HUES64 (cell line): ENCODE measurements at regions not wholly inside any gene's neighbourhood (a gene's known extent, or its start where the extent isn't known, plus 50 kb on each side); places are given as distances from the start of the nearest gene placed in this dataset.
"Not testable (repeated sequence)": the region's sequence is repeated elsewhere in the genome, so short reads cannot be mapped to it uniquely, and the experiment has no call there.

Experiments
- H3K27ac ChIP-seq: 2 replicates; pipeline ENCODE4 v1.7.0; 2013; ENCODE audit warnings: low read depth, low read length, inconsistent platforms
- H3K27me3 ChIP-seq: 2 replicates; pipeline ENCODE4 v1.6.1; 2013; ENCODE audit warnings: mild to moderate bottlenecking, low read length; ENCODE audit not compliant: insufficient read depth
- H3K36me3 ChIP-seq: 2 replicates; pipeline ENCODE4 v1.6.1; 2013; ENCODE audit warnings: mild to moderate bottlenecking, low read length; ENCODE audit not compliant: insufficient read depth
- H3K4me1 ChIP-seq: 2 replicates; pipeline ENCODE4 v1.6.1; 2013; ENCODE audit warnings: mild to moderate bottlenecking, low read length, moderate library complexity; ENCODE audit not compliant: insufficient read depth
- H3K4me3 ChIP-seq: 2 replicates; pipeline ENCODE4 v1.5.1; 2013; ENCODE audit warnings: mild to moderate bottlenecking, low read length, moderate library complexity
- H3K9ac ChIP-seq: 2 replicates; pipeline ENCODE4 v1.6.1; 2013; ENCODE audit warnings: mild to moderate bottlenecking, low read depth, low read length
- H3K9me3 ChIP-seq: 2 replicates; pipeline ENCODE4 v1.6.1; 2013; ENCODE audit warnings: low read depth, low read length; ENCODE audit not compliant: insufficient read depth
- WGBS: fragments of 150-250, 120-280 bp; methylation state at CpG from one replicate; pipeline ENCODE4 v1.1.7; 2013; ENCODE audit warnings: missing lambda C conversion rate; 5-methylcytosine and 5-hydroxymethylcytosine counted together

DNA sequence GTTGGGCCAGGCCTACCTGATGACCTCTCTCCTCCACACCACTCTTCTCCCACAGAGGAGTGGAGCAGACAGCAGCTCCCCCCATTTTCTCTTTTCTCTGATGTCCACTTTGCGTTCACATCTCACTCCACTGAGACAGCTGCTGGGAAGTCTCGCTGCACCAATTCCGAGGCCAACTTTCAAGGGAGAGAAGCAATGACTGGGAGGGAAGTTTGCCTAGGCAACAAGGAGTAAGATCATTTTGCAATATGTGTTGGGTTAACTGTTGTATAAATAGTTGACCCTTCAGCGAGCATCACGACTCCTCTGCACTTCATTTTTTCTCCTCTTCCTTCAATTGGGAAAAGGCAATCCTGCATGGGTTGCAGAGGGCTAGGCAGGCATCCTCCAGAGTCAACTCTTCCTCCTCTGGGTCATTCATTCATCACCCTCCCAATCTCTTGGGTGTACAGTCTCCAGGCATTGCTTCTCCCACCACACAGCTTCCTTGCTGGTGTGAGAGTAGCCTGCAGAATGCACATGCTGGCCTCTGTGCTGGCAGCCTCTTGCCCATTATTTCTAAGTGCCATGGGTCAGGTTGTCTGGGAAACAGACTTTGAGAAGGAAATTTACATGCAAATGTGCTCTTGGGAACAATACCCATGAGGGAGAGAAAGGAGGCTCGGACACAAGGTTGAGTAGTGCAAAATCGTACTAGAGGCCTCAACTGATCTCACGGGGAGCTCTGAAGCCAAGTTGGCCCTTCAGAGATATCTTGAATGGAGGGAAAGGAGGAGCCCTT, 75.8 kb upstream of the BCAR3 start:
- H3K27me3 ChIP-seq, result no peaks in the 10 kb centered on the region
- H3K9me3 ChIP-seq, result no peaks in the 10 kb centered on the region
- no peaks in the 10 kb centered on the region for H3K4me1 ChIP-seq
- no peak overlapping the region for H3K27ac ChIP-seq
- WGBS, result 92% methylated on average over 8 of the region's 8 CpGs
- no peak overlapping the region for H3K4me3 ChIP-seq
- H3K36me3 ChIP-seq, result no peaks in the 10 kb centered on the region
- H3K9ac ChIP-seq, result no peak overlapping the region

DNA sequence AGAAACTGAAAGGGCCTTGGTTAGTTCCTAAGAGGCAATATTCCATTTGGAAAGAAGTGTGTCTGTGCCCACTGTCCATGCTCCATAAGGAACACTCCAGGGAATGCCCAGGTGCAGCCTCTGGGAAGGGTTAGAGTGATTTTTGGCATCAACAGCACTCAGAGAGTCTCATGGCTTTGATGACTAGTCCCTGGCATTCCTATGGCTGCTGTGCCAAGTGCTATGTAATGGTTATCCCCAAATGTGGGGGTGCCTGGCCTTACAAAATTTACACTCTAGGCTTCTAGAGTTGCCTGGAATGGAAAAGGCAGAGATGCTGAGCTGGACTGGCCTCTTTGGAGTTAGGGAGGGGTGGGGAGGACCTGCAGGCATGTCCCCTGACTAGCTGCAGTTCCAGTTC, 75.0 kb upstream of the BCAR3 start:
- Histone ChIP-seq H3K4me1 (no peaks in the 10 kb centered on the region), H3K9me3 (no peaks in the 10 kb centered on the region), H3K9ac (no peak overlapping the region), H3K27me3 (no peaks in the 10 kb centered on the region), H3K4me3 (no peak overlapping the region), H3K27ac (no peak overlapping the region), H3K36me3 (no peaks in the 10 kb centered on the region)

DNA sequence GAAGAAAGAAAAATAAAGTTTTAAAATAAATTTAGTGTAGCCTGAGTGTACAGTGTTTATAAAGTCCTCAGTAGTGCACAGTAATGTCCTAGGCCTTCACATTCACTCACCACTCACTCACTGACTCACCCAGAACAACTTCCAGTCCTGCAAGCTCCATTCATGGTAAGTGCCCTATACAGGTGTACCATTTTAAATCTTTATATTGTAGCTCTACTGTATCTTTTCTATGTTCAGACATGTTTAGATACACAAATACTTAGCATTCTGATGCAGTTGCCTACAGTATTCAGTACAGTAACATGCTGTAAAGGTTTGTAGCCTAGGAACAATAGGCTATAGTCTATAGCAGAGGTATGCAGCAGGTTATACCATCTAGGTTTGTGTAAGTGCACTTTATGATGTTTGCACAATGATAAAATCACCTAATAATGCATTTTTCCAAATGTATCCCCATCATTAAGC, 73.6 kb upstream of the BCAR3 start:
- H3K27ac ChIP-seq, H3K9me3 ChIP-seq, H3K9ac ChIP-seq, H3K27me3 ChIP-seq, H3K4me3 ChIP-seq, H3K36me3 ChIP-seq, H3K4me1 ChIP-seq: not testable (repeated sequence)

DNA sequence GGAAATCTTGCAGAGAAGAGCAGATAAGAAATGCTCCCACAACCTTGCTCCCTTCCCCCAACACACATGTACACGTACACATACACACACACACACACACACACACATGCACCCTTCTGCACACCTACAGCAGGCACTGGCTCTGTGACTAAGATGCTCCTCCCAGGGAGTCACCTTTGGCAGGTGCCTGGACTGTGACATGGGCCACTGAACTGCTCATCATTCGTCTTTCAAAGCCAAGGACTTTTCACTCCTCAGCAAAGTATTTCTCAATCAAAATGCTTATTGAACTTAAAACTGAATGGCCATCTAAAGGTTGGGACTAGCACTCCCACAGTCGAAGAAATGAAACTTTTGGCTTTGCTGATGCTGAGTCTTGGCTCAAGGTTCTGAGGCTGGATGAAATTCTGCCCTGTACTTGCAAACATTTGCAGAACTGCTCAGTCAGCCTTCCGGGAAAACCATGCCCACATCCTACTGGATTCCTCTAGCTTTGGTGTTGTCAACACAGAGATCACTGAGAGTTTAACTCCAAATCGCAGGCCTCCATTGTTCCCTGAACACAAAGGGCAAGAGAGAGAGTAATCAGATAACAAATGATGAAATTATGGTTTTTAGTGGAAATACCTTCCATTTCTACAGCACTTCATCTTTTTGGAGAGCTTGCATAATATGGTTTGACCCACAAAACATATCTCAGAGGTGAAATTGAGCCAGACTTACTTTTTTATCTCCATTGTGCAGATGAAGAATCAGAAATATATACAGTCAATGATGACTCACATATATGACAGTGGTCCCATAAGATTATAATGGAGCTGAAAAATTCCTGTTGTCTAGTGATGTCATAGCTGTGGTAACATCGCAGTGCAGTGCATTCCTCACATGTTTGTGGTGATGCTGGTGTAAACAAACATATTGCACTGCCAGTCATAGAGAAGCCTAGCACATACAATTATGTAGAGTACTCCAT, 72.4 kb upstream of the BCAR3 start:
- H3K4me3 ChIP-seq, result no peak overlapping the region
- H3K9ac ChIP-seq, result no peak overlapping the region
- H3K4me1 ChIP-seq, result no peaks in the 10 kb centered on the region
- no peaks in the 10 kb centered on the region for H3K36me3 ChIP-seq
- H3K27me3 ChIP-seq, result no peaks in the 10 kb centered on the region
- WGBS, result 78% methylated on average over 6 of the region's 6 CpGs
- H3K27ac ChIP-seq, result no peak overlapping the region
- no peaks in the 10 kb centered on the region for H3K9me3 ChIP-seq

DNA sequence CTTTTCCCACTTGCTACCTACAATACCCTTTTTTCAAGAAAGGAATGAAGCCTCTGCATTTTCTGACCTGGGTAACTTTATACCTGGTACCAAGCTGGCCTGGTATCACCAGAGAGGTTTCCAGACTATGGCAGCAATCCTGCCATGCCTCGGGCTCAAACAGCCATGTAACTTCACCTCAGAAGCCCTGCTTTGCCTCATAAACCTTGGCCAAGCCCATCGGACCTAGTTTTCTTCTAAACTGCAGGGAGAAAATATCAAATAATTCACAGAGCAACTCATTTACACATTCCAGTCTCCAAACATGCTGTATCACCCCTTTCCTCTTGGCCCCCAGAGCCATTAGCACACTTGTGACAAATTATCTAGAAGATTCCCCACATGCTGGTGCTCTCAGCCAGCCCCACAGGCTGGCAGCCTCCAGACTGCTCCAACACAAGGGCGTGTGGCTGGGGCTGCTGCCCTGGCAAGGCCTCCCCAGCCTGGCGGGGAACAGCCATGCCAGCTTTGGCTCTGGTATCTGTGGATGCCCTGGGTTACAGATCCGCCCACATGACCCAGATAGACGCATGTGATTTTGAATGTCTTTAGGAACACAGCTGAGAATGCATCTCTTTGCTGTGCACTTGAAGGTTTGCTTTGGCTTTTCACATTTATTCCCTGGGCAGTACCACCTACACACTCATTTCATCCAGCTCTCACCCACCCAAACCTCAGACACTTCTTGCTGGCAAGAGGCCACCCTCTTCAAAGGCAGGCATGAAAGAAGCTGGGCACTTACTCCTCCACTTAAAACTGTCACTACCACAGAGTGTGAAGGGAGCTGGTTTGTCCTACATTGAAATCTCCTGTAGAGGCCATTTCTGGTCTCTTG, 70.0 kb upstream of the BCAR3 start:
- WGBS, result 90% methylated on average over 6 of the region's 6 CpGs

DNA sequence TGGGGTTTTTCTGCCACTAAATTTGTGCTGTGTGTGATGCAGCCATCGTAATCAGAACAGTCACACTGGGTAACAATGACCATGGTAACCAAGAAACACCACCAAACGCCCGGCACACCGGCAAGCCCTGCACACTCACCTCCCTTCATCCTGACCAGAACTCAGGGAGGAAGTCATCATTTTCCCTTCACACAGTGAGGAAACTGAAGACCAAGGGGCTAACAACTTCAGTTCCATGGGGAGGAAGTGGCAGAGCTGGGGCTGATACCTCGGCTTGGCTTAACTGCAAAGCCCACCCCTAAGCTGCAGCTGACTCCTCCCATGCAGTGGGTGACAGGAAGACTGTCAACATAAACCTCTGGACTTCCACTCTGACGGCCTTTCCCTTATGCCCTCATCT, 69.3 kb upstream of the BCAR3 start:
- H3K27ac ChIP-seq, result no peak overlapping the region
- no peak overlapping the region for H3K4me3 ChIP-seq
- no peaks in the 10 kb centered on the region for H3K36me3 ChIP-seq
- WGBS, result 88% methylated on average over 6 of the region's 6 CpGs
- 0 out of 2 replicates have a peak, but pooled peaks cover 8% of the 10 kb centered on the region for H3K9me3 ChIP-seq
- no peak overlapping the region for H3K9ac ChIP-seq
- H3K27me3 ChIP-seq, result no peaks in the 10 kb centered on the region
- H3K4me1 ChIP-seq, result no peaks in the 10 kb centered on the region

More for the DNA sequence above, 70.0 kb upstream of the BCAR3 start:
- Histone ChIP-seq H3K4me3 (no peak overlapping the region), H3K36me3 (no peaks in the 10 kb centered on the region), H3K9ac (no peak overlapping the region), H3K27me3 (no peaks in the 10 kb centered on the region), H3K9me3 (0 out of 2 replicates have a peak, but pooled peaks cover 8% of the 10 kb centered on the region), H3K4me1 (no peaks in the 10 kb centered on the region), H3K27ac (no peak overlapping the region)

DNA sequence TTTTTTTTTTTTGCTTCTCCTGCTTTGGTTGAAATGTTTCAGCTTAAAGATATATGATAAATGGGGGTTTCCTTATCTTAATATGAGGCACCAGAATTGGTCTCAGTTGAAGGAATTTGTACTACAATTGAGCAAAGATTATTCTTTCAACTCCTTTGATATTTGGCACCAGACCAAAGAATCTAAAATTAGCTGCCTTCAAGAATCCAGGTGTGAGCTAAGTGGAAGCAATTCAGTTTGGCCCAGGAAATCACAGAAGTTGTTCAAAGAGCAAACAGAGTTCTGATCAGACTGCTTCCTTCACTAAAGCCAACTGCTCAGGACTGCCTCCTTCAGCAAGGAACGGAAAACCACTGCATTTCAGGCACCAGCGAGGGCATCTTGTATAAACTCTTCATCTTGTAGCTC, 68.3 kb upstream of the BCAR3 start:
- no peak overlapping the region for H3K9ac ChIP-seq
- H3K4me1 ChIP-seq, result no peaks in the 10 kb centered on the region
- H3K27ac ChIP-seq, result no peak overlapping the region
- H3K4me3 ChIP-seq, result no peak overlapping the region
- H3K27me3 ChIP-seq, result no peaks in the 10 kb centered on the region
- no peaks in the 10 kb centered on the region for H3K36me3 ChIP-seq
- H3K9me3 ChIP-seq, result 0 out of 2 replicates have a peak, but pooled peaks cover 8% of the 10 kb centered on the region
- 35% methylated on average over 2 of the region's 2 CpGs for WGBS

DNA sequence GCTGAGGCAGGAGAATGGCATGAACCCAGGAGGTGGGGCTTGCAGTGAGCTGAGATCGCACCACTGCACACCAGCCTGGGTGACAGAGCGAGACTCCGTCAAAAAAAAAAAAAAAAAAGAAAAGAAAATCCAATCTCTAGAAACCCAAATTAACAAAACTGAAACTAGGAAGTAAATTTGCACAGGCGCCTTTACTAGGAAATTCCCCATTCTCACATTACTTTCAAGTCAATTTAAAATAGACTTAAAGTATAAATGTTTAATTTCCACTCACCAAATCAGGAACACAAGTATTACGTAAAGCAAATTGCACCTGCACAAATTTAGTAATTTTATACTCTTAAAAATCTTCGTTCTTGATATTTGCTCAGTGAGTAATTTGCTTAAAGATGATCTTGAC, 67.8 kb upstream of the BCAR3 start:
- Histone ChIP-seq H3K9me3 (0 out of 2 replicates have a peak, but pooled peaks cover 8% of the 10 kb centered on the region), H3K4me3 (no peak overlapping the region), H3K27ac (no peak overlapping the region), H3K4me1 (no peaks in the 10 kb centered on the region), H3K27me3 (no peaks in the 10 kb centered on the region), H3K9ac (no peak overlapping the region), H3K36me3 (no peaks in the 10 kb centered on the region)
- WGBS, result 98% methylated on average over 3 of the region's 6 CpGs

DNA sequence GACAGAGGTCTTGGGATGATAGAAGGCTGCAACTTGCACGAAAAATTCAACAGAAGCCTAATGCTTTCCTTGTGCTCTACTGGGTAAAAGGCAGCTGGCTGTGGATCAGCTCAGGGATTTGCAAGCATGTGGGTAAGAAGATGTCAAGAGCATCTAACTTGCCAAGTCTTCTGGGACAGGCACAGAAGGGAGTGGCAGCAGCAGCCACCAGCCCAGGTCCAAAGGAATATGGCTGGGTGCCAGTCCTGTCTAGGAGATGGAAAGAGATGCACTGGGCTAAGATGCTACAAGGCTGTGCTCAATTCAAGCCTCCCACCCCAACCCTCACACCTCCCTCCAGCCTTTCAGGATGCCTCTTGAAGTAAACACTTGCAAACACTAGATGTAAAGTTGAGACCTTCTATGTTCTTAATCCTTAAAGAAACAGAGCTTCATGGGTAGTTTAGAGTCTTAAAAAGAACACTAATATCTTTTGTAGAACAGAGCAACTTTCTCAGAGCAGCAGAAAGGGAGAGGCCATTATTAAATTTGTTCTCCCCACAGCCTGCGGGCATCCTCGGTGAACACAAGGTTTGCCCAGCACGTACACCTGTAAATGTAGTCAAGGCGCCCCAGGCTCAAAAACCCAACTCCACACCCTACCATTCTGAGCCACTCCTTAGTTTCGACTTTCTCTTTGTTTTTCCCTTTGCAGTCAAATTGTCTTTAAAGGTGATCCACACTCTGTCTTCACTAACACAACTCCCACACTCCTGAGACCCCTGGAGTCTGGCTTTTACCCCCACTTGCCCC, 64.6 kb upstream of the BCAR3 start:
- Histone ChIP-seq H3K27ac (no peak overlapping the region), H3K36me3 (no peaks in the 10 kb centered on the region), H3K4me1 (no peaks in the 10 kb centered on the region), H3K9me3 (0 out of 2 replicates have a peak, but pooled peaks cover 8% of the 10 kb centered on the region), H3K4me3 (no peak overlapping the region), H3K27me3 (no peaks in the 10 kb centered on the region), H3K9ac (no peak overlapping the region)
- WGBS, result 76% methylated on average over 6 of the region's 6 CpGs

DNA sequence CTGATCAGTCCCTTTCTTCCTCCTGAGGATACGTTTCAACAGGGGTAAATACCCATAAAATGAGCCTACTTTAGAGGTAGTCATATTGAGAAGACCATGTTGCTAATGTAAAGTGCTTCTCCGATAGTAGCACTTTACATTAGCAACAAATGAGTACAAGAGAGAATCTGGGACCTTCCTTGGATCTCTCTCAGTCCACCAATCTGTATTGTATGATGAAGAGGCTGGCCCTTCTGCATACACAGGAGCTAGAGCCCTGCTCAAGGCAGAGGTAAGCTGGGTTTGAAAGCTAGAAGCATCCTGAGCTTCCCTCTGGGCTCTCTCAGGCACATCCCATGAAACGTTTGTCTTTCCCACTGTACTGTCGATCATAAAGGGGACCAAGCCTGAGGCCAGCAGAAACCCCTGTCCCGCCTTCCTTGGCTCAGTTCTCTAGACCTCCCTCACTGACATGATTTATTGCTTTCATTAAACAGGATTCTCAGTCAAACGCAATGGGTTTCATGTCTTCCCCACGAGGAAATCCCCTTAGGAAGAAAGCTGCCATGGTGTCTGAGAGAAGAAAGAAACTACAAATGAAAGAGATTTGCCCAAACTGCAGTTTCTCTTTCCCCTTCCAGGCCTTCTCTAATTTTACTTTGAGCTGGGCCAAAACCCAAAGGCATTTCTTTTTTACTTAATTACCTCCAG, 62.8 kb upstream of the BCAR3 start:
- Histone ChIP-seq H3K4me1 (peaks cover 3% of the 10 kb centered on the region; the same call in 1 of the 2 replicates), H3K9me3 (0 out of 2 replicates have a peak, but pooled peaks cover 8% of the 10 kb centered on the region), H3K4me3 (no peak overlapping the region), H3K27me3 (no peaks in the 10 kb centered on the region), H3K9ac (no peak overlapping the region), H3K36me3 (no peaks in the 10 kb centered on the region), H3K27ac (no peak overlapping the region)
- WGBS, result 89% methylated on average over 5 of the region's 7 CpGs
